Thyroid gland (tissue), 4 donors: ENCODE measurements at regions not wholly inside any gene's neighbourhood (a gene's known extent, or its start where the extent isn't known, plus 50 kb on each side); places are given as distances from the start of the nearest gene placed in this dataset.

ENCODE experiments used
- DNase-seq, 2 donors: peaks; one replicate each; pipeline ENCODE4 v3.0.0-alpha.2; 2019
- H3K27ac ChIP-seq, 3 donors: fragments of 200-600 bp; sonication (generic); 1 replicate in 2 of 3; 2 replicates in 1 of 3; pipeline ENCODE4 v1.5.1; 2016 to 2019; ENCODE audit warnings: mild to moderate bottlenecking in 1 of 3, moderate library complexity in 1 of 3
- H3K27me3 ChIP-seq: fragments of 200-600 bp; sonication (generic); one replicate; pipeline ENCODE4 v1.5.1; 2019
- H3K36me3 ChIP-seq, 2 donors: fragments of 200-600 bp; sonication (generic); one replicate each; pipeline ENCODE4 v1.5.1; 2016 to 2019
- H3K4me1 ChIP-seq, 2 donors: fragments of 200-600 bp; sonication (generic); one replicate each; pipeline ENCODE4 v1.5.1; 2017 to 2019
- H3K4me3 ChIP-seq, 3 donors: fragments of 200-600 bp; sonication (generic); replicated peaks in 1 of 3; 1 replicate in 2 of 3; 2 replicates in 1 of 3; pipeline ENCODE4 v1.5.1; 2016; ENCODE audit warnings: mild to moderate bottlenecking in 1 of 3
- H3K9me3 ChIP-seq: fragments of 200-600 bp; sonication (generic); one replicate; pipeline ENCODE4 v1.5.1; 2017
- CTCF ChIP-seq, 6 experiments: fragments of 200-600 bp in 3 of 6; fragments of 450-650 bp in 3 of 6; sonication (generic) in 3 of 6; IDR thresholded peaks; one replicate each; pipeline ENCODE4 v1.5.1; 2016 to 2019; ENCODE audit warnings: antibody characterized with exemption in 6 of 6, mild to moderate bottlenecking in 2 of 6, inconsistent platforms in 1 of 6, moderate library complexity in 1 of 6
- POLR2A ChIP-seq, 2 donors: fragments of 450-650 bp; IDR thresholded peaks; one replicate each; pipeline ENCODE4 v1.6.1; 2017; ENCODE audit warnings: antibody characterized with exemption in 2 of 2, mild to moderate bottlenecking in 2 of 2, moderate library complexity in 1 of 2
- WGBS, 2 donors: methylation state at CpG; one replicate each; pipeline ENCODE4 v1.1.5; 2017; 5-methylcytosine and 5-hydroxymethylcytosine counted together
- intact Hi-C: fragments of 100-400 bp; cut with DNase I; formaldehyde crosslinking; loops from one replicate; pipeline ENCODE4 v1.15.1; 2023

GRCh38 chr3:102059145-102059943 is 210.0 kb downstream of the NFKBIZ start:
- intact Hi-C loops = no loop called here
- no peak for DNase-seq
- 91 to 92% methylated on average over 8 of the region's 8 CpGs for WGBS, 2 donors
- Histone ChIP-seq H3K4me3 (no peak overlapping the region), H3K27me3 (no peaks in the 10 kb centered on the region), H3K27ac (no peak overlapping the region), H3K4me1 (no peaks in the 10 kb centered on the region), H3K36me3 (no peaks in the 10 kb centered on the region), H3K9me3 (no peaks in the 10 kb centered on the region)
- TF ChIP-seq CTCF (IDR thresholded peaks at IDR 0.05) (no peak), POLR2A (IDR thresholded peaks at IDR 0.05) (no peak)

- DNase-seq = no peak
- Histone ChIP-seq H3K4me1 (no peaks in the 10 kb centered on the region), H3K9me3 (no peaks in the 10 kb centered on the region), H3K4me3 (no peak overlapping the region), H3K27ac (no peak overlapping the region), H3K27me3 (no peaks in the 10 kb centered on the region), H3K36me3 (no peaks in the 10 kb centered on the region)
- TF ChIP-seq CTCF (IDR thresholded peaks at IDR 0.05) (no peak), POLR2A (IDR thresholded peaks at IDR 0.05) (no peak)
- intact Hi-C loops = no loop called here
- 94 to 95% methylated on average over 1 of the region's 1 CpG for WGBS, 2 donors
Observed at GRCh38 chr3:102060814-102061213, 211.5 kb downstream of the NFKBIZ start.

GRCh38 chr3:102063572-102063971 is 214.3 kb downstream of the NFKBIZ start:
- DNase-seq = no peak
- H3K9me3 ChIP-seq = no peaks in the 10 kb centered on the region
- TF ChIP-seq POLR2A (IDR thresholded peaks at IDR 0.05) (no peak), CTCF (IDR thresholded peaks at IDR 0.05) (no peak)
- no peaks in the 10 kb centered on the region for H3K36me3 ChIP-seq
- WGBS, 2 donors = 85 to 86% methylated on average over 8 of the region's 8 CpGs
- no peak overlapping the region for H3K4me3 ChIP-seq
- no peaks in the 10 kb centered on the region for H3K4me1 ChIP-seq
- H3K27ac ChIP-seq = no peak overlapping the region
- intact Hi-C loops = no loop called here
- H3K27me3 ChIP-seq = no peaks in the 10 kb centered on the region

- no peak for DNase-seq
- H3K36me3 ChIP-seq = no peaks in the 10 kb centered on the region
- H3K27ac ChIP-seq = no peak overlapping the region
- intact Hi-C loops = no loop called here
- TF ChIP-seq POLR2A (IDR thresholded peaks at IDR 0.05) (no peak), CTCF (IDR thresholded peaks at IDR 0.05) (no peak)
- no peaks in the 10 kb centered on the region for H3K27me3 ChIP-seq
- H3K9me3 ChIP-seq = no peaks in the 10 kb centered on the region
- WGBS, 2 donors = 92 to 96% methylated on average over 1 of the region's 1 CpG
- no peak overlapping the region for H3K4me3 ChIP-seq
- no peaks in the 10 kb centered on the region for H3K4me1 ChIP-seq
Observed at GRCh38 chr3:102066470-102066869, 217.2 kb downstream of the NFKBIZ start.

GRCh38 chr3:102068327-102068726 is 219.0 kb downstream of the NFKBIZ start:
- H3K27ac ChIP-seq = no peak overlapping the region
- H3K9me3 ChIP-seq = no peaks in the 10 kb centered on the region
- intact Hi-C loops = no loop called here
- no peaks in the 10 kb centered on the region for H3K4me1 ChIP-seq
- no peaks in the 10 kb centered on the region for H3K36me3 ChIP-seq
- TF ChIP-seq CTCF (IDR thresholded peaks at IDR 0.05) = no peak
- no peak for TF ChIP-seq POLR2A (IDR thresholded peaks at IDR 0.05)
- WGBS, 2 donors = 81 to 97% methylated on average over 1 of the region's 1 CpG
- no peaks in the 10 kb centered on the region for H3K27me3 ChIP-seq
- no peak overlapping the region for H3K4me3 ChIP-seq
- DNase-seq = no peak
